ENCODE measurements at regions not wholly inside any gene's neighbourhood (a gene's known extent, or its start where the extent isn't known, plus 50 kb on each side); places are given as distances from the start of the nearest gene placed in this dataset.

- intact Hi-C loops (cut with micrococcal nuclease; ENCODE audit: unreplicated experiment), result no loop called here
- no TSS peak for BruUV-seq (replicated peaks)
- Histone ChIP-seq H3K27ac (ENCODE audit: low read length) (no peak overlapping the region), H3K9me3 (ENCODE audit: control insufficient read depth, insufficient read depth, low read depth, low read length) (no peaks in the 10 kb centered on the region), H3K27me3 (ENCODE audit: control insufficient read depth, insufficient read depth, low read length) (no peaks in the 10 kb centered on the region; the same call in 1 of the 2 replicates), H3K36me3 (ENCODE audit: control insufficient read depth, insufficient read depth, low read length) (no peaks in the 10 kb centered on the region), H3K4me3 (ENCODE audit: low read depth in 2 of 2, low read length in 2 of 2) (no peak overlapping the region), H3K4me1 (ENCODE audit: control insufficient read depth, insufficient read depth, low read length) (no peaks in the 10 kb centered on the region)
- no peak for TF ChIP-seq POLR2AphosphoS5 (IDR thresholded peaks at IDR 0.05; ENCODE audit: low read depth, low read length)
- TF ChIP-seq REST (IDR thresholded peaks at IDR 0.05; ENCODE audit: insufficient read depth in 1 of 2, low read depth in 2 of 2, low read length in 1 of 2), result no peak
- TF ChIP-seq, protein P1, sequence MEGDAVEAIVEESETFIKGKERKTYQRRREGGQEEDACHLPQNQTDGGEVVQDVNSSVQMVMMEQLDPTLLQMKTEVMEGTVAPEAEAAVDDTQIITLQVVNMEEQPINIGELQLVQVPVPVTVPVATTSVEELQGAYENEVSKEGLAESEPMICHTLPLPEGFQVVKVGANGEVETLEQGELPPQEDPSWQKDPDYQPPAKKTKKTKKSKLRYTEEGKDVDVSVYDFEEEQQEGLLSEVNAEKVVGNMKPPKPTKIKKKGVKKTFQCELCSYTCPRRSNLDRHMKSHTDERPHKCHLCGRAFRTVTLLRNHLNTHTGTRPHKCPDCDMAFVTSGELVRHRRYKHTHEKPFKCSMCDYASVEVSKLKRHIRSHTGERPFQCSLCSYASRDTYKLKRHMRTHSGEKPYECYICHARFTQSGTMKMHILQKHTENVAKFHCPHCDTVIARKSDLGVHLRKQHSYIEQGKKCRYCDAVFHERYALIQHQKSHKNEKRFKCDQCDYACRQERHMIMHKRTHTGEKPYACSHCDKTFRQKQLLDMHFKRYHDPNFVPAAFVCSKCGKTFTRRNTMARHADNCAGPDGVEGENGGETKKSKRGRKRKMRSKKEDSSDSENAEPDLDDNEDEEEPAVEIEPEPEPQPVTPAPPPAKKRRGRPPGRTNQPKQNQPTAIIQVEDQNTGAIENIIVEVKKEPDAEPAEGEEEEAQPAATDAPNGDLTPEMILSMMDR (IDR thresholded peaks at IDR 0.05), result no peak
- no peak for TF ChIP-seq SIN3A (IDR thresholded peaks at IDR 0.05; ENCODE audit: borderline replicate concordance, insufficient read depth, low read depth, low read length)
- no peak for TF ChIP-seq TCF7L2 (IDR thresholded peaks at IDR 0.05; ENCODE audit: low read depth, low read length)
- in situ Hi-C loops (cut with HindIII; ENCODE audit: low pct_unique_long_range_greater_than_20kb, low sequenced_read_pairs), result no loop called here
- POLR2A ChIA-PET, result no interaction called here
- CTCF ChIA-PET, result no interaction called here
- no peak for DNase-seq (ENCODE audit: low read depth, low spot score)
- no peak for ATAC-seq
Measured at GRCh38 chr10:44036425-44036824, 348.5 kb downstream of the CXCL12 start.

GRCh38 chr10:44035474-44036197, 349.3 kb downstream of the CXCL12 start:
- ChIA-PET POLR2A (no interaction called here), CTCF (no interaction called here)
- intact Hi-C loops (cut with micrococcal nuclease; ENCODE audit: unreplicated experiment) (no loop called here), in situ Hi-C loops (cut with HindIII; ENCODE audit: low pct_unique_long_range_greater_than_20kb, low sequenced_read_pairs) (no loop called here)
- no TSS peak for BruUV-seq (replicated peaks)
- Histone ChIP-seq H3K27ac (ENCODE audit: low read length) (no peak overlapping the region), H3K27me3 (ENCODE audit: control insufficient read depth, insufficient read depth, low read length) (no peaks in the 10 kb centered on the region; the same call in 1 of the 2 replicates), H3K36me3 (ENCODE audit: control insufficient read depth, insufficient read depth, low read length) (no peaks in the 10 kb centered on the region), H3K9me3 (ENCODE audit: control insufficient read depth, insufficient read depth, low read depth, low read length) (no peaks in the 10 kb centered on the region), H3K4me1 (ENCODE audit: control insufficient read depth, insufficient read depth, low read length) (no peaks in the 10 kb centered on the region), H3K4me3 (ENCODE audit: low read depth in 2 of 2, low read length in 2 of 2) (no peak overlapping the region)
- ATAC-seq (no peak), DNase-seq (ENCODE audit: low read depth, low spot score) (no peak)
- TF ChIP-seq TCF7L2 (IDR thresholded peaks at IDR 0.05; ENCODE audit: low read depth, low read length), result no peak
- no peak for TF ChIP-seq REST (IDR thresholded peaks at IDR 0.05; ENCODE audit: insufficient read depth in 1 of 2, low read depth in 2 of 2, low read length in 1 of 2)
- TF ChIP-seq, protein P1 (IDR thresholded peaks at IDR 0.05), result no peak
- TF ChIP-seq SIN3A (IDR thresholded peaks at IDR 0.05; ENCODE audit: borderline replicate concordance, insufficient read depth, low read depth, low read length), result no peak
- TF ChIP-seq POLR2AphosphoS5 (IDR thresholded peaks at IDR 0.05; ENCODE audit: low read depth, low read length), result no peak
